GDM1 (cell line): ENCODE measurements at regions not wholly inside any gene's neighbourhood (a gene's known extent, or its start where the extent isn't known, plus 50 kb on each side); places are given as distances from the start of the nearest gene placed in this dataset.
"Not testable (repeated sequence)": the region's sequence is repeated elsewhere in the genome, so short reads cannot be mapped to it uniquely, and the experiment has no call there.

Experiments used
- DNase-seq: peaks from one replicate; lab custom pipeline; 2025; lab: John Stamatoyannopoulos, UW

GRCh38 chr18:10247021-10247741 lies 207.3 kb upstream of the APCDD1 start:
- no peak for DNase-seq

GRCh38 chr18:10247742-10248082 lies 206.7 kb upstream of the APCDD1 start:
- DNase-seq = no peak

- no peak for DNase-seq
Measured at GRCh38 chr18:10248738-10249137, 205.7 kb upstream of the APCDD1 start.

GRCh38 chr18:10249270-10249669 lies 205.2 kb upstream of the APCDD1 start:
- no peak for DNase-seq

GRCh38 chr18:10249801-10250200 lies 204.6 kb upstream of the APCDD1 start:
- no peak for DNase-seq

GRCh38 chr18:10252494-10252893 lies 201.9 kb upstream of the APCDD1 start:
- no peak for DNase-seq

- no peak for DNase-seq
Measured at GRCh38 chr18:10252952-10253705, 201.3 kb upstream of the APCDD1 start.

GRCh38 chr18:10256276-10256675 lies 198.2 kb upstream of the APCDD1 start:
- not testable (repeated sequence) for DNase-seq

GRCh38 chr18:10258836-10259474 lies 195.5 kb upstream of the APCDD1 start:
- DNase-seq = no peak

- DNase-seq = no peak
Measured at GRCh38 chr18:10259901-10260300, 194.5 kb upstream of the APCDD1 start.

GRCh38 chr18:10261344-10262276 lies 192.8 kb upstream of the APCDD1 start:
- DNase-seq = no peak

GRCh38 chr18:10262566-10262965 lies 191.9 kb upstream of the APCDD1 start:
- DNase-seq = no peak

GRCh38 chr18:10264260-10264659 lies 190.2 kb upstream of the APCDD1 start:
- DNase-seq = no peak

- peak; percentile 8 for DNase-seq
Measured at GRCh38 chr18:10265560-10266333, 188.7 kb upstream of the APCDD1 start.

GRCh38 chr18:10266334-10266590 lies 188.2 kb upstream of the APCDD1 start:
- DNase-seq = no peak

GRCh38 chr18:10269261-10269660 lies 185.2 kb upstream of the APCDD1 start:
- DNase-seq = no peak

GRCh38 chr18:10270151-10270571 lies 184.3 kb upstream of the APCDD1 start:
- DNase-seq = no peak

- no peak for DNase-seq
Measured at GRCh38 chr18:10271481-10271880, 183.0 kb upstream of the APCDD1 start.

GRCh38 chr18:10274301-10274700 lies 180.1 kb upstream of the APCDD1 start:
- DNase-seq = no peak

GRCh38 chr18:10275486-10275885 lies 178.9 kb upstream of the APCDD1 start:
- no peak for DNase-seq

GRCh38 chr18:10278265-10278664 lies 176.2 kb upstream of the APCDD1 start:
- DNase-seq = no peak

- DNase-seq = no peak
Measured at GRCh38 chr18:10279471-10279870, 175.0 kb upstream of the APCDD1 start.
